Osteoblast (primary cell): ENCODE measurements at regions not wholly inside any gene's neighbourhood (a gene's known extent, or its start where the extent isn't known, plus 50 kb on each side); places are given as distances from the start of the nearest gene placed in this dataset.

ENCODE experiments used
- DNase-seq: peaks from one replicate; pipeline ENCODE4 v3.0.0; 2011; ENCODE audit warnings: low spot score, mixed read lengths; ENCODE audit not compliant: insufficient read length; ENCODE audit errors: missing footprints
- H2AFZ ChIP-seq: 2 replicates; pipeline ENCODE4 v1.6.0; 2011; ENCODE audit warnings: mild to moderate bottlenecking, low read length
- H3K27ac ChIP-seq: 2 replicates; pipeline ENCODE4 v1.5.1; 2011; ENCODE audit warnings: mild to moderate bottlenecking, low read depth, low read length, moderate library complexity
- H3K27me3 ChIP-seq: 2 replicates; pipeline ENCODE4 v1.6.0; 2012; ENCODE audit warnings: mild to moderate bottlenecking, control low read depth, inconsistent platforms, low read length, moderate library complexity; ENCODE audit not compliant: insufficient read depth
- H3K36me3 ChIP-seq: 2 replicates; pipeline ENCODE4 v1.5.1; 2011; ENCODE audit warnings: mild to moderate bottlenecking, low read length, control low read depth, moderate library complexity; ENCODE audit not compliant: insufficient read depth
- H3K4me1 ChIP-seq: 2 replicates; pipeline ENCODE4 v1.5.1; 2011; ENCODE audit warnings: mild to moderate bottlenecking, low read length, control low read depth, moderate library complexity; ENCODE audit not compliant: insufficient read depth
- H3K4me2 ChIP-seq: 2 replicates; pipeline ENCODE4 v1.6.0; 2011; ENCODE audit warnings: mild to moderate bottlenecking, low read length; ENCODE audit not compliant: insufficient read depth
- H3K4me3 ChIP-seq: fragments of 200-600 bp; sonication (generic); 3 replicates; pipeline ENCODE4 v1.5.1; 2012; ENCODE audit warnings: mild to moderate bottlenecking, low read length, inconsistent platforms; ENCODE audit not compliant: insufficient read depth
- H3K79me2 ChIP-seq: 2 replicates; pipeline ENCODE4 v1.6.0; 2012; ENCODE audit warnings: mild to moderate bottlenecking, low read length, control low read depth, inconsistent platforms; ENCODE audit not compliant: insufficient read depth
- H3K9me3 ChIP-seq: 2 replicates; pipeline ENCODE4 v1.5.1; 2011; ENCODE audit warnings: low read depth, low read length, control low read depth
- H4K20me1 ChIP-seq: 2 replicates; pipeline ENCODE4 v1.6.0; 2012; ENCODE audit warnings: mild to moderate bottlenecking, low read length, control low read depth; ENCODE audit not compliant: insufficient read depth
- TF ChIP-seq, protein P1 (sequence below): IDR thresholded peaks from 2 replicates; pipeline ENCODE4 v1.5.1; 2011; ENCODE audit warnings: mild to moderate bottlenecking, low read depth, low read length, moderate library complexity; ENCODE audit errors: extremely low read depth

DNA sequence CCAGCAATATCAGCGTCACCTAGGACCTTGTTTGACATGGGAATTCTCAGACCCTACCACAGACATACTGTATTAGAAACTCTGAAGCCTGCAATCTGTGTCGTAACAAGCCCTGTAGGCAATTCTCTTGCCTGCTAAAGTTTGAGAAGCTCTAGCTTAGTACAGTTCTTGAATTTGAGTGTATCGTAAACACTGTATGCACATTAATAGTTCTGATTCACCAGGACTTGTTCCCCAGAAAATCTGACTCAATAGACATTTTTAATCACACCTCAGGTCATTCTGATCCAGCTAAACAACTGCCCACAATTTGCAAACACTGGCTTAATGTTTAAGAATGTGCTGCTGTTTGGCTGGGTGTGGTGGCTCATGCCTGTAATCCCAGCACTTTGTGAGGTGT lies 414.3 kb downstream of the TFAP2A start:
- Histone ChIP-seq H3K36me3 (no peaks in the 10 kb centered on the region), H3K27me3 (no peaks in the 10 kb centered on the region), H3K4me2 (no peak overlapping the region), H3K4me1 (no peaks in the 10 kb centered on the region), H3K4me3 (no peak overlapping the region), H3K27ac (no peak overlapping the region), H2AFZ (no peak overlapping the region), H4K20me1 (no peaks in the 10 kb centered on the region), H3K9me3 (peaks cover 6% of the 10 kb centered on the region), H3K79me2 (no peaks in the 10 kb centered on the region)
- DNase-seq: no peak
- TF ChIP-seq, protein P1, sequence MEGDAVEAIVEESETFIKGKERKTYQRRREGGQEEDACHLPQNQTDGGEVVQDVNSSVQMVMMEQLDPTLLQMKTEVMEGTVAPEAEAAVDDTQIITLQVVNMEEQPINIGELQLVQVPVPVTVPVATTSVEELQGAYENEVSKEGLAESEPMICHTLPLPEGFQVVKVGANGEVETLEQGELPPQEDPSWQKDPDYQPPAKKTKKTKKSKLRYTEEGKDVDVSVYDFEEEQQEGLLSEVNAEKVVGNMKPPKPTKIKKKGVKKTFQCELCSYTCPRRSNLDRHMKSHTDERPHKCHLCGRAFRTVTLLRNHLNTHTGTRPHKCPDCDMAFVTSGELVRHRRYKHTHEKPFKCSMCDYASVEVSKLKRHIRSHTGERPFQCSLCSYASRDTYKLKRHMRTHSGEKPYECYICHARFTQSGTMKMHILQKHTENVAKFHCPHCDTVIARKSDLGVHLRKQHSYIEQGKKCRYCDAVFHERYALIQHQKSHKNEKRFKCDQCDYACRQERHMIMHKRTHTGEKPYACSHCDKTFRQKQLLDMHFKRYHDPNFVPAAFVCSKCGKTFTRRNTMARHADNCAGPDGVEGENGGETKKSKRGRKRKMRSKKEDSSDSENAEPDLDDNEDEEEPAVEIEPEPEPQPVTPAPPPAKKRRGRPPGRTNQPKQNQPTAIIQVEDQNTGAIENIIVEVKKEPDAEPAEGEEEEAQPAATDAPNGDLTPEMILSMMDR: no peak

DNA sequence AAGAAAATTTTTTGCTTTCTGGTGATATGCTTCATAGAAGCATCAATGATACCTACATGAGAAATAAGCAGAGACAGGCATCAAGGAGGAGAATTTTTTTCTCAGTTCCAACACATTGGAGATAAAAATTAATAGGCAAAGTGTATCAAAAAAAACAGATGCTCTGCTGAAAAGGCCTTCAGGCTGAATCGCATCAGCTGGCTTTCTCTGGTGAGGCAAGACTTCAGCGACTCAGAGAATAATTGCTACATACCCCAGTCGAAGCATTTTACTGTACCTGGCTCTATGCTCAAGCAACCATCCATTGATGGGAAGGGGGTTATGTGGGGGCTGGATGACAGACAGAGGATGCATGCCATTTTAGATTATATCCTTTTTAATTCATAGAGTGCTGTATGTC lies 415.1 kb downstream of the TFAP2A start:
- Histone ChIP-seq H3K9me3 (peaks cover 2% of the 10 kb centered on the region), H4K20me1 (no peaks in the 10 kb centered on the region), H3K4me2 (no peak overlapping the region), H3K36me3 (no peaks in the 10 kb centered on the region), H3K27me3 (no peaks in the 10 kb centered on the region), H3K4me1 (no peaks in the 10 kb centered on the region), H2AFZ (no peak overlapping the region), H3K4me3 (no peak overlapping the region), H3K79me2 (no peaks in the 10 kb centered on the region), H3K27ac (no peak overlapping the region)
- no peak for DNase-seq
- TF ChIP-seq, protein P1: no peak

GRCh38 chr6:9986273-9986672 lies 428.6 kb downstream of the TFAP2A start:
- DNase-seq: no peak
- Histone ChIP-seq H3K36me3 (no peaks in the 10 kb centered on the region), H3K27me3 (no peaks in the 10 kb centered on the region), H3K4me1 (no peaks in the 10 kb centered on the region), H3K79me2 (no peaks in the 10 kb centered on the region), H3K9me3 (peaks cover 2% of the 10 kb centered on the region), H3K27ac (no peak overlapping the region), H4K20me1 (no peaks in the 10 kb centered on the region), H3K4me3 (no peak overlapping the region), H2AFZ (no peak overlapping the region), H3K4me2 (no peak overlapping the region)
- TF ChIP-seq, protein P1: no peak

- no peaks in the 10 kb centered on the region for H3K79me2 ChIP-seq
- no peak overlapping the region for H2AFZ ChIP-seq
- no peaks in the 10 kb centered on the region for H3K4me1 ChIP-seq
- H3K4me2 ChIP-seq: no peak overlapping the region
- TF ChIP-seq, protein P1: no peak
- H3K27ac ChIP-seq: no peak overlapping the region
- peaks cover 2% of the 10 kb centered on the region for H3K9me3 ChIP-seq
- no peaks in the 10 kb centered on the region for H4K20me1 ChIP-seq
- H3K4me3 ChIP-seq: no peak overlapping the region
- H3K36me3 ChIP-seq: no peaks in the 10 kb centered on the region
- H3K27me3 ChIP-seq: no peaks in the 10 kb centered on the region
- no peak for DNase-seq
Measured at GRCh38 chr6:9985481-9985880, 429.4 kb downstream of the TFAP2A start.
